ENCODE measurements at regions not wholly inside any gene's neighbourhood (a gene's known extent, or its start where the extent isn't known, plus 50 kb on each side); places are given as distances from the start of the nearest gene placed in this dataset.

GRCh38 chr2:200054681-200055468 lies 99.5 kb downstream of the MAIP1 start:
- no peak for DNase-seq

GRCh38 chr2:200056105-200056504 lies 100.7 kb downstream of the MAIP1 start:
- DNase-seq: no peak

- no peak for DNase-seq
Measured at GRCh38 chr2:200063155-200063554, 107.8 kb downstream of the MAIP1 start.

- DNase-seq: no peak
Measured at GRCh38 chr2:200064879-200065278, 109.5 kb downstream of the MAIP1 start.

GRCh38 chr2:200065477-200065876 lies 110.1 kb downstream of the MAIP1 start:
- no peak for DNase-seq

- DNase-seq: no peak
Measured at GRCh38 chr2:200066417-200066816, 111.0 kb downstream of the MAIP1 start.

GRCh38 chr2:200068642-200069041 lies 113.3 kb downstream of the MAIP1 start:
- DNase-seq: no peak

- DNase-seq: no peak
Measured at GRCh38 chr2:200077210-200077650, 121.8 kb downstream of the MAIP1 start.

- no peak for DNase-seq
Measured at GRCh38 chr2:200077838-200078237, 122.5 kb downstream of the MAIP1 start.

- no peak for DNase-seq
Measured at GRCh38 chr2:200079356-200079755, 124.0 kb downstream of the MAIP1 start.

GRCh38 chr2:200081236-200081635 lies 125.9 kb downstream of the MAIP1 start:
- no peak for DNase-seq

- no peak for DNase-seq
Measured at GRCh38 chr2:200081811-200082210, 126.4 kb downstream of the MAIP1 start.

- DNase-seq: no peak
Measured at GRCh38 chr2:200084036-200084435, 128.7 kb downstream of the MAIP1 start.

GRCh38 chr2:200086911-200087310 lies 131.5 kb downstream of the MAIP1 start:
- DNase-seq: no peak

- no peak for DNase-seq
Measured at GRCh38 chr2:200087451-200087850, 132.1 kb downstream of the MAIP1 start.

GRCh38 chr2:200089040-200089755 lies 133.8 kb downstream of the MAIP1 start:
- DNase-seq: no peak

- no peak for DNase-seq
Measured at GRCh38 chr2:200089756-200090109, 134.4 kb downstream of the MAIP1 start.

- no peak for DNase-seq
Measured at GRCh38 chr2:200090683-200091082, 135.3 kb downstream of the MAIP1 start.

GRCh38 chr2:200091126-200091525 lies 135.7 kb downstream of the MAIP1 start:
- DNase-seq: no peak

GRCh38 chr2:200092235-200092634 lies 136.9 kb downstream of the MAIP1 start:
- no peak for DNase-seq

GRCh38 chr2:200095436-200095835 lies 140.1 kb downstream of the MAIP1 start:
- DNase-seq: no peak

GRCh38 chr2:200099256-200099655 lies 143.9 kb downstream of the MAIP1 start:
- no peak for DNase-seq

GRCh38 chr2:200100027-200100426 lies 144.6 kb downstream of the MAIP1 start:
- DNase-seq: no peak

- no peak for DNase-seq
Measured at GRCh38 chr2:200101922-200102321, 146.5 kb downstream of the MAIP1 start.

- DNase-seq: no peak
Measured at GRCh38 chr2:200102971-200103370, 147.6 kb downstream of the MAIP1 start.

All from GDM1 (cell line).